GM06990 (cell line): ENCODE measurements at regions not wholly inside any gene's neighbourhood (a gene's known extent, or its start where the extent isn't known, plus 50 kb on each side); places are given as distances from the start of the nearest gene placed in this dataset.
"Not testable (repeated sequence)": the region's sequence is repeated elsewhere in the genome, so short reads cannot be mapped to it uniquely, and the experiment has no call there.

Source experiments
- DNase-seq: peaks from one replicate; pipeline ENCODE4 v3.0.0-alpha.2; 2011; ENCODE audit not compliant: insufficient read length; ENCODE audit errors: extremely low read depth
- H3K27me3 ChIP-seq: replicated peaks from 2 replicates; pipeline ENCODE4 v1.6.0; 2011; ENCODE audit warnings: low read length; ENCODE audit not compliant: control insufficient read depth, insufficient read depth
- H3K36me3 ChIP-seq: 2 replicates; pipeline ENCODE4 v1.5.1; 2011; ENCODE audit warnings: low read length; ENCODE audit not compliant: control insufficient read depth, insufficient read depth
- H3K4me3 ChIP-seq: replicated peaks from 2 replicates; pipeline ENCODE4 v1.5.1; 2011; ENCODE audit warnings: low read depth, mild to moderate bottlenecking, control low read depth, low read length
- TF ChIP-seq, protein P1 (sequence below): IDR thresholded peaks from 2 replicates; pipeline ENCODE4 v1.5.1; 2011; ENCODE audit warnings: low read length, control low read depth, mild to moderate bottlenecking, inconsistent platforms; ENCODE audit not compliant: insufficient read depth, poor library complexity, severe bottlenecking

DNA sequence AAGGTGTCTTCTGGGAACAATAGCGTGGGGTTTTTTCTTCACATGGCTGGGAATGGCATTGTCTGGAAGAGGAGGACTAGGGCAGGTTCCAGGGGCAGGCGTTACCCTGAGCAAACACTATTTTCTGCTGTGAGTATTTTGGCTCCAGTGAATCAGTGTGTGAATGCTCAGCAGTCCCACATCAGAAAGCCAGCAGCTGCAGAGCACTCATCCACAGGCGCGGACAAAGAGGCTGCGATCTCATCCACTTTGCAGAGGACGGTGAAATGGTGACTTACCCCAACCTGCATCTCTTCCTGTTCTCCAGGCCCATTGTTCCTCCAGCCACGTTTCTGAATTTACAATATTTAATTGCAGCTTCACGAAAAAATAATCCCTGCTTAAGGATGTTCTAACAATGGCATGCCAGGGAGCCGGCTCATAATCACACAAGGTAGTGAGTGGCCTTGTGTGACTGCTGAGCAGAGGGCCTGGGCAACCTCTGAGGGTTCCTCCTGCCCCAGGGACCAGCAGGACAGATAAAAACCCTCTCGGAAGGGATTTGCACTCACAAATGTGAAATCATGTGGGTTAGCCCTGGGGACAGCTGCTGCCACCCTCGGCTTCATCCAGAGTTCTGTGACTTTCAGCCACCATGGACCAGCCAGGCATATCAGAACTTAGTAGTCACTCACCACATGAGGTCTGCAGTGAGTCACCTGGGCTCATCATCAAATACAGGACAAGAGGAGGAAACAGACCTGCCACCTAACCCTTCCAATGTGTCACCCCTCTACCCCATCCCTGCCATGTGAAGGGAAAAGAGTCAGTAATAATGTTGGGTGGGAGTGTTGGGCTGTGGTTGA, 65.0 kb upstream of the EN2 start:
- Histone ChIP-seq H3K27me3 (peaks cover 1% of the 10 kb centered on the region; the same call in 1 of the 2 replicates), H3K36me3 (no peaks in the 10 kb centered on the region), H3K4me3 (no peak overlapping the region)
- no peak for DNase-seq
- TF ChIP-seq, protein P1, sequence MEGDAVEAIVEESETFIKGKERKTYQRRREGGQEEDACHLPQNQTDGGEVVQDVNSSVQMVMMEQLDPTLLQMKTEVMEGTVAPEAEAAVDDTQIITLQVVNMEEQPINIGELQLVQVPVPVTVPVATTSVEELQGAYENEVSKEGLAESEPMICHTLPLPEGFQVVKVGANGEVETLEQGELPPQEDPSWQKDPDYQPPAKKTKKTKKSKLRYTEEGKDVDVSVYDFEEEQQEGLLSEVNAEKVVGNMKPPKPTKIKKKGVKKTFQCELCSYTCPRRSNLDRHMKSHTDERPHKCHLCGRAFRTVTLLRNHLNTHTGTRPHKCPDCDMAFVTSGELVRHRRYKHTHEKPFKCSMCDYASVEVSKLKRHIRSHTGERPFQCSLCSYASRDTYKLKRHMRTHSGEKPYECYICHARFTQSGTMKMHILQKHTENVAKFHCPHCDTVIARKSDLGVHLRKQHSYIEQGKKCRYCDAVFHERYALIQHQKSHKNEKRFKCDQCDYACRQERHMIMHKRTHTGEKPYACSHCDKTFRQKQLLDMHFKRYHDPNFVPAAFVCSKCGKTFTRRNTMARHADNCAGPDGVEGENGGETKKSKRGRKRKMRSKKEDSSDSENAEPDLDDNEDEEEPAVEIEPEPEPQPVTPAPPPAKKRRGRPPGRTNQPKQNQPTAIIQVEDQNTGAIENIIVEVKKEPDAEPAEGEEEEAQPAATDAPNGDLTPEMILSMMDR: no peak

DNA sequence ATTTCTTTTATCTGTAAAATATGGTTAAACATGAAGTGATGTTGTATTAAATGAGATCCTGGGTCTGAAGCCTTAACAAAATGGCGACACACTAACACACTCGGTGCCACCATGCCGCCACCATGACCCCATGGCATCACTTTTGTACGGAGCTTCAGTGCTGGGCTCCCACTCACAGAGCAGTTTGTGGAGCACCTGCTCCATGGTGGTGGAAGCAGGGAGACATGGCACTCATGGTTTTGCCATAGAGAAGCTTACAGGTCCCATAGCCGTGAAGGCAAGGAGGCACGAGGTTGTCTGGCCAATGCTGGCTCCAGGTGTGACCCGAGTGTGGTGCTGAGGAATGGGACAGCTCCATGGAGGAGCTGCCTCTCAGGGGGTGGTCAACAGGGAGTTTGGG, 63.5 kb upstream of the EN2 start:
- TF ChIP-seq, protein P1: no peak
- Histone ChIP-seq H3K27me3 (peaks cover 1% of the 10 kb centered on the region; the same call in 1 of the 2 replicates), H3K4me3 (no peak overlapping the region), H3K36me3 (no peaks in the 10 kb centered on the region)
- DNase-seq: no peak

DNA sequence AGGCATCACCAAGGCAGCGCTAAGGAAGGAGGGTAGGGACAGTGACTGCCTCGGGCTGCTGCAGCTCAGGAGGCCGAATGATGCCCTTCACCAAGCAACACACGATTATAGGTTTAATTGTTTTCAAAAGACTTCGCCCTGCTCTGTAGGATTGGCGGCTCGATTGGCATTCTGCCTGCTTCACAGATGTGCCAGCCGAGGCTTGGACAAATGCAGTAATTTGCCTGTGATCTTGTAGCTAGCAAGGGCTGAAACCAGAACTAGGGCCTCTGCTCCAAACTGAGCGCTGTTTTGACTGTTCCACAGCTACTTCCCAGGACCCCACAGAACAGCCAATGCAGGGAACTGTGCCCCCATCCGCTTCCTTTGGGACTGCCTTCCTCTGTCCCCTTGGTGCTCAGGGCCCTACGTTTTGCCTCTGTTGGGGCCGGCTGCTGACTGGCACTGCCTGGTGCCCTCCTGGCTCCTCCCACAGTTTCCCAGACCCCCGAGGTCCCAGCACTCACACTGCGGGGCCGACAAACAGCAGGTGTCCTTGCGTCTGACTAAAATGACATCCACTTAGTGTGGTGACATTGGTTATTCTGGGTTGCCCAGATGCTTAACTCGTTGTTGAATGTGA, 62.6 kb upstream of the EN2 start:
- H3K4me3 ChIP-seq: no peak overlapping the region
- TF ChIP-seq, protein P1: no peak
- no peak for DNase-seq
- H3K36me3 ChIP-seq: no peaks in the 10 kb centered on the region
- peaks cover 1% of the 10 kb centered on the region; the same call in 1 of the 2 replicates for H3K27me3 ChIP-seq

DNA sequence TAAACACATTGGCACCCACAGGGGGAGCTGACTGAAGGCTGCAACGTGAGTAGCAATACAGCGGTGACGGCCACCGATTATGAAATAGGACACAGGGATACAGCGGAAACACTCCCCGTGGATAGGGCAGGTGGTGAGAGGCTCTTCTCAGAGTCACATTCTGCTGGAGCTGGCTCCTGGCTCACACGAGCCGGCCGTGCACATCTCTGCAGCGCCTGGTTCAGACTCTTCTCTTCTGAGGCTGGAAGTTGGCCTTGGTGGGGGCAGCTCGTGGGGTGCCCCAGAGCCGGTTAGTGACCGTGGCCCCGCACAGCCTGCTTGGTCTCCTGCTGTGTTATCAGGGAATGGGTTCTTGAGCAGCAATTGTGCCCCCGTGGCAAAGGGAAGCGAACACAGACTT, 61.3 kb upstream of the EN2 start:
- Histone ChIP-seq H3K4me3 (no peak overlapping the region), H3K27me3 (peaks cover 1% of the 10 kb centered on the region; the same call in 1 of the 2 replicates), H3K36me3 (no peaks in the 10 kb centered on the region)
- TF ChIP-seq, protein P1: no peak
- DNase-seq: no peak

DNA sequence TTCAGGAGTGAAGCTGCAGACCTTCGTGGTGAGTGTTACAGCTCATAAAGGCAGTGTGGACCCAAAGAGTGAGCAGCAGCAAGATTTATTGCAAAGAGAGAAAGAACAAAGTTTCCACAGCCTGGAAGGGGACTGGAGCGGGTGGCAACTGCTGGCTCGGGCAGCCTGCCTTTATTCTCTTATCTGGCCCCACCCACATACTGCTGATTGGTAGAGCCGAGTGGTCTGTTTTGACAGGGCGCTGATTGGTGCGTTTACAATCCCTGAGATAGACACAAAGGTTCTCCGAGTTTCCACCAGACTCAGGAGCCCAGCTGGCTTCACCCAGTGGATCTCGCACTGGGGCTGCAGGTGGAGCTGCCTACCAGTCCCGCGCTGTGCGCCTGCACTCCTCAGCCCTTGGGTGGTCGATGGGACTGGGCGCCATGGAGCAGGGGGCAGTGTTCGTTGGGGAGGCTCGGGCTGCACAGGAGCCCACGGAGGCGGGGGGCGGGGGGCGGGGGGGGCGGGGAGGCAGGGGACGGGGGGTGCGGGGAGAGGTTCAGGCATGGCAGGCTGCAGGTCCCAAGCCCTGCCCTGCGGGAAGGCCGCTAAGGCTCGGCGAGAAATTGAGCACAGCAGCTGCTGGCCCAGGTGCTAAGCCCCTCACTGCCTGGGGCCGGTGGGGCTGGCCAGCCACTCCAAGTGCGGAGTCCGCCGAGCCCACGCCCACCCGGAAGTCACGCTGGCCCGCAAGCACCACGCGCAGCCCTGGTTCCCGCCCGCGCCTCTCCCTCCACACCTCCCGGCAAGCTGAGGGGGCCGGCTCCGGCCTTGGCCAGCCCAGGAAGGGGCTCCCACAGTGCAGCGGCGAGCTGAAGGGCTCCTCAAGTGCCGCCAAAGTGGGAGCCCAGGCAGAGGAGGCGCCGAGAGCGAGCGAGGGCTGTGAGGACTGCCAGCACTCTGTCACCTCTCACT, 59.9 kb upstream of the EN2 start:
- not testable (repeated sequence) for DNase-seq, H3K4me3 ChIP-seq, H3K36me3 ChIP-seq, H3K27me3 ChIP-seq
